Stimulated activated CD4-positive, alpha-beta T cell treated with anti-CD3 and anti-CD28 coated beads, Interleukin-15, amount 100 ng/mL, for 48 hours (primary cell): ENCODE measurements at regions not wholly inside any gene's neighbourhood (a gene's known extent, or its start where the extent isn't known, plus 50 kb on each side); places are given as distances from the start of the nearest gene placed in this dataset.
A peak's percentile ranks its signal among the peaks of the same experiment; 100 is the strongest.
"Not testable (repeated sequence)": the region's sequence is repeated elsewhere in the genome, so short reads cannot be mapped to it uniquely, and the experiment has no call there.

Source experiments
- DNase-seq, 2 donors: peaks; one replicate each; pipeline ENCODE4 v3.0.0-alpha.2; 2020; ENCODE audit warnings: low read depth in 2 of 2

DNA sequence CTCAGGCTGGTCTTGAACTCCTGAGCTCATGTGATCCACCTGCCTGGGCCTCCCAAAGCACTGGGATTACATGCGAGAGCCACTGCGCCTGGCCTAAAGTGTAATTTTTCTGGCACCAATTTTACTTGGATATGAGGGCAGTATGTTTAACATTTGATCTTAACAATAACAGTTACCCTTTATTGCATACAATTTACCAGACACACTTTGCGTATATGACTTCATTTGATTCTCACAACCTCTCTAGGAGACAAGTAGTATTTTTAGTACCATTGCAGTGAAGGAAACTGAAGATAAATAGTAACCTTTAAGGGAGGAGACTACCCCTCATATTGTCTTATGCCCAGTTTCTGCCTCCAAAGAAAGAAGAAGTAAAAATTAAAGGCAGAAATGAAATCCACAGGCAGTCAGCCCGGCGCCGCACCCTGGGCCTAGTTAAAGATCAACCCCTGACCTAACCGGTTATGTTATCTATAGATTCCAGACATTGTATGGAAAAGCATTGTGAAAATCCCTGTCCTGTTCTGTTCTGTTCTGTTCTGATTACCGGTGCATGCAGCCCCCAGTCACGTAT is 54.0 kb downstream of the CYP26A1 start:
- not testable (repeated sequence) for DNase-seq

GRCh38 chr10:93131986-93132385 is 58.3 kb downstream of the CYP26A1 start:
- no peak for DNase-seq

- DNase-seq: no peak
Observed at GRCh38 chr10:93138113-93138870, 64.6 kb downstream of the CYP26A1 start.

DNA sequence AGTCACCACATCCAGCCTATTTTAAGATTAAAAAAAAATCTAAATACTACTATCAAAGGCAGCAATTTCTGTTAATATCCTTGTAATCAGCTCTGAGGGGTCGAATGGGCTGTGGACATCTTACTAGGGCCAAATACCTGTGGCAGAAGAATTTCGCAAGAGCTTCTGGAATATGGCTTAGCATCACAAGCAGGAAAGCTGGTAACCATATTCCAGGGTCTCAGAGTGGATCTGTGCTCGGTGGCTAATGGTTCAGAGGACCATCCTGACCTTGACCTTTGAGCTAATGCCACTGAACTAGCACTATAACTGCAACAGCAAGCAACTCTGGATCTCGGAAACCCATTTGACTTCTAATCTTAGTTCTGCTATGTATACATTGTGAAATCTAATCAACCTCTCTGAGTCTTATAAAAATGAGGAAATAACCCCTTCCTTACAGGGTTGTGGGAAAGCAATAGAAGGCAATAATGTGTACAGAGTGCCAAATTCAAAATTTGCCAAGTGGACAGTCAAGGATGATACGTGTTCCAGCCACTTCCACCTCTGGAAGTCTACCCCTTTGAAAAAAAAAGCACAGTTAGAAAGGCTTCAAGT is 65.5 kb downstream of the CYP26A1 start:
- DNase-seq: no peak

- DNase-seq: no peak
Observed at GRCh38 chr10:93142534-93142933, 68.8 kb downstream of the CYP26A1 start.

- no peak for DNase-seq
Observed at GRCh38 chr10:93143281-93143680, 69.6 kb downstream of the CYP26A1 start.

- no peak for DNase-seq
Observed at GRCh38 chr10:93146336-93146735, 72.6 kb downstream of the CYP26A1 start.

DNA sequence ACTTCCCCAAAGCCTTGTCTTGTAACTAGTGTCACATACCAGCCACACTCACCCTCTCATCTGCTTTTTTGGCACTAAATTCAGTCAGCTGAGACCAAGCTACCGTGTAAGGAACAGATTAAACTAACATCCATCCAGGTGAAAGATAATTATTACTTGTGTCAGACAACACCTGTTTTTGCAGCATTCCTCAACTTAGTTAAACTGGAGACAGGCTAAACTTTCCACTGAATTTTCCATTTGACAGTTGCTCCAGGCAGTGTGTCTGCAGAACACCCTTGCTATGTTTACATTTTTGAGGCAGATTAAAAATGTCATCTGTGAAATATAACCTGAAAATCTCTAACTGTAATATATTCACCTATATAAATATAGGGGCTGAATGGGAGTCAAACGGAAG is 73.6 kb downstream of the CYP26A1 start:
- no peak for DNase-seq

DNA sequence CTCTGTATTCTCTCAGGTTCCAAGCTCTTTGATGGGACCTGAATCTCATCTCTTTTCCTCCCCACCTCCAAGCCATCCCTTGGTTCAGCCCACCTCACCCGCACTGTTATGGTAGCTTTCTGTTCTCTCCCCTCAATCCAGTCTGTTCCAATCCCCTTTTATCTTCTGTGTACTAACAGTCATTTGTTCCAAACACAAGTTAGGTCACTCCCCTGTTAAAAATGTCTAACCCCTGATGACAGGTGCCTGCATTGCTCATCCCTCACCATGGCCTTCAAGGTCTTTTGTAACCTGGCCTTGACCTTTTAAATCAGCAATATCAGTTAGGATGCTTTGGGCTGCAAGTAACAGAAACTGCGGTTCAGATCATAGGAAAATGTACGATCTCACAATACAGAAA is 74.8 kb downstream of the CYP26A1 start:
- DNase-seq: no peak

- DNase-seq: no peak
Observed at GRCh38 chr10:93149761-93150160, 76.1 kb downstream of the CYP26A1 start.

- peak in 1 of 2 donors; percentile 12 for DNase-seq
Observed at GRCh38 chr10:93150289-93150688, 76.6 kb downstream of the CYP26A1 start.

DNA sequence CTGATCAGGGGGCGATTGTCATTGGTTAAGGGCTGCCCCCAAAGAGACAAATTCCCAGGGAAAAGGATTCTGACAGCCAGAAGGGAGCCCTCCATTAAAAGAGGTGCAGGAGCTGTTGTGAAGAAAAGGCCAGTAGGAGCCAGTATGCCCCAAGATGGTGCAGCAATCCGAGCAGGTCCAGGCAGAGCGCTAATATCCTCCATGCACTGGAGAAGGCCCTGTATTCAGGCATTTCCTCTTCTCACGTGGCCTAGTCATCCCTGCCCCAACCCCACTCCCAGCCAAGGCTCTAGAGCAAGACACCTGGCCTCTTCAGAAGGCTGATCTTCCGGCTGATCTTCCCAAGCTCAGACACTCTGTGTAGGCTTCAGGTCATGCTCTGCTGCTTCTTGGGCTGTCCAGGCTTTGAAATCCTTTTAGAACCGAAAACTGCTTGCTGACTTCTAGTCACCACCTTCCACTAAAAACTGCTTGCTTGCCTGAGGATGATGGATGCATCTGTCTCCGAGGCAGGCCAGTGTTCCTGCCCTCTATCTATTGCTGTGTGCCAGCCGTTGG is 77.4 kb downstream of the CYP26A1 start:
- no peak for DNase-seq

- DNase-seq: no peak
Observed at GRCh38 chr10:93152136-93152535, 78.4 kb downstream of the CYP26A1 start.

GRCh38 chr10:93154531-93154930 is 80.8 kb downstream of the CYP26A1 start:
- no peak for DNase-seq

- no peak for DNase-seq
Observed at GRCh38 chr10:93160140-93160539, 86.4 kb downstream of the CYP26A1 start.

- no peak for DNase-seq
Observed at GRCh38 chr10:93160829-93161228, 87.1 kb downstream of the CYP26A1 start.

- DNase-seq: no peak
Observed at GRCh38 chr10:93165367-93165766, 91.7 kb downstream of the CYP26A1 start.

DNA sequence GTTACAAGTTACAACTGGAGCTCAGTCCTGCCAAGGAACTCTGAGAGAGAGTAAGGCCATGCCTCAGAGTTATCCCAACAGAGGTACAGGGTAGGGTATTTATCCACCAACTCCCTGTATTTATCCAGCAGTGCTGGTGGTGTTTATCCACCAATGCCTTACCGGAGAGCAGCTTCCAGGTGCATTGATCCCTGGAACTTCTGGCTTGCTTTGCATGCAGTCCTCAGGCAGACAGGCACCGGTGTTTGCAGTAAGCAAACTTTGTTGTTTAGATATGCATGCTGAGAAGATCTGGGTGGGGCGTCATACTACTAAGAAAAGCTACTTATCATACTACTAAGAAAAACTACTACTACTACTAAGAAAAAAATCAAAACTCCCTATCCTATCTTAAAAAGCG is 92.4 kb downstream of the CYP26A1 start:
- DNase-seq: no peak

- no peak for DNase-seq
Observed at GRCh38 chr10:93171837-93172236, 98.1 kb downstream of the CYP26A1 start.

GRCh38 chr10:93173967-93174845 is 100.5 kb downstream of the CYP26A1 start:
- DNase-seq: no peak

DNA sequence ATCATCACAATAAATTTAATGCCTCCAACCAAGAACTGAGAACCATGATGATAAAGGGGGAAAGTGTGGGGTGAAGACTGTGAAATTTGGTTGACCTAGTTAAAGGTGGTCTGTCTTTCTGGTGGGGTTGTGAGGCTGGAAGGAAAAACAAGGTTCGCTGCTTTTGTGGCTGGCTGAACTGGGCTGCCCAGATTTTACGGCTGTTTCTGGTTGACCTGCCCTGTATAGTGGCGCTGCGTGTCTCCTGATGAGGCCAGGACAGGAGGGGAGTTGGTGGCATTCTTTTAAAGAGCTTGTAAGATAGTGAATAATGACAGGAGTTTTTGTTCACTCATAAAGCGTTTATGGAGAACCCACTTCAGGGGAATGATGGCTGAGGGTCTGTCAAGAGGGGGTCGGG is 101.8 kb downstream of the CYP26A1 start:
- DNase-seq: no peak

DNA sequence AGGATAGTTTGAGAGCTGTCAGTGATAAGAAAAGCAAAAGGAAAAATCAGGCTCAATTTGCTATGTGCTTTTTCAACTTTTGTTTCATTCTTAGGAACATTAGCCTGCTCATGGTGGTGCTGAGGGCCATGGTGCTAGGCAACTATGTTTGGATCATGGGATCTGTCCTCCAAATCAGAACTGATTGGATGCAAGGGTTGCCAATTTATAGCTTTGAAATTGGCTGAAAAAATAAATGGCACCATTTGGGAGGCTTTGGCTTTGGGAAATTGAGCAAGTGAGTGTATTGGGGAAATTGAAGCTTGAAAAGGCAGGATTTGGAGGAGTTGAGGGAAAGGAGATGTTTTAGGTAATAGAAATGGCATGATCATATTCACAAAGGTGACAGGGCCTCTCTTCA is 103.8 kb downstream of the CYP26A1 start:
- no peak for DNase-seq
